ENCODE measurements at regions not wholly inside any gene's neighbourhood (a gene's known extent, or its start where the extent isn't known, plus 50 kb on each side); places are given as distances from the start of the nearest gene placed in this dataset.

DNA sequence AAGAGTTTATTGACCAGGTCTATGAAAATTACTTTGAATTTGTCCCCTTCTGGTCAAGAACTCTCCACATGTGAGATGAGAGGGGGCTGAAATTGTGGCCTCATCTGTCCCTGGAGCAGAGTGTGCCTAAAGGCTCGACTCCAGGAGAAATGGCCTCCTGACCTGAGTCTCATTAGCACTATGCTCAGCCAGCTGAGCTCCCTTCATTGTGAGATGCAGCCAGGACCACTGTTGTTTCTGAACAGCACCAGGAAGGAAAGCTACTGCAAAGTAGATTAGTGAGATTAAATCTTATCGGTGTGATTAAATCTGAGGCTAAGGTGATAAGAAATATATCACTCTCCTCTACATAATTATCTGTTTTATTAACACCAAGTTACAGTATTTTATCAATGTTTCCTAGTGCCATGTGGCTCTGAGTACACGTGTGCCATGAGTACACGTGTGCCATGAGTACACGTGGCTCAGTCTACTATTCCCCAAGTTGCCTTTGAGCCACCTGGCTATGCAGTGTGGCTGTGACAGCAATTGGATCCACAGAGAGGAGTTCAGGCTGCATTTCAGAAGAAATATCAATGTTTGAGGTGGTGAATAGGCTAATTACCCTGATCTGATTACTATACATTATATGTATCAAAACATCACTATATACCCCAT, 126.9 kb downstream of the IPMK start:
- in situ Hi-C loops (cut with MboI; ENCODE audit: low sequenced_read_pairs) = no loop called here

DNA sequence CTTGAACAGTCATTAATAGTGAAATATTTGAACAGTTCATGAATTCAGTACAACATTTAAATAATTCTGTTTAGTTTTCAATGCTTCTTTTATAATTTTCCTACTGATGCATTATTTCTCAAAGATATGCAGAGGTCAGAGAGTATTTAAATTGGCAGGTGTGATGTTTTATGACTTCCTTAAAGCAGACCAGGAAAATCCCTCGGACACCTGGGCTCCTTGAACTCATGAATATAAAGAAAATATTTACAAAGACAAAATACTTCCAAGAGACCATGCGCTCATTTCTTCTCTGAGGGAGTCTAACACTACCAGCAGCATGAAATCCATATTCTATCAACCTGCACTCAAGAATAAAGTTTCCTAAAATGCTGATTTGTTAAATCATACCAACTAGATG, 127.6 kb downstream of the IPMK start:
- in situ Hi-C loops (cut with MboI; ENCODE audit: low sequenced_read_pairs) = no loop called here

DNA sequence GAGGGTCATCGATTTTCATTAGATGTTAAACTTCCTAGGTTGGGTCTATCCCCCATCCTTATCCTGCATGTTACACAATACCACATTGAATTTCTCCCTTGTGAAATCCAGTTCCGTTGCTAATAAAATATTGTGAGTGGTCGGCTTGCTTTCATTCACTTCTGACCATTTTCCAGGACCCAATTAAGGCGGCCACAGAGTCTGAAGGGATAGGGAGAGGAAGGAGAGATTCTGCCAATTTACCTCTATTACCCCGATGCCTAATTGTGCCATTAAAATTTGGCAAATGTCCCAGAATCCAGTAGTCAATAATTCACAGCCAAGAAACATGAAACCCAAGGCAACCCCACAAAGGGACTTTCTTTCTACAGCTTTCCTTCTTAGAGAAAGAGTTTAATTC, 129.9 kb downstream of the IPMK start:
- in situ Hi-C loops (cut with MboI; ENCODE audit: low sequenced_read_pairs) = no loop called here

DNA sequence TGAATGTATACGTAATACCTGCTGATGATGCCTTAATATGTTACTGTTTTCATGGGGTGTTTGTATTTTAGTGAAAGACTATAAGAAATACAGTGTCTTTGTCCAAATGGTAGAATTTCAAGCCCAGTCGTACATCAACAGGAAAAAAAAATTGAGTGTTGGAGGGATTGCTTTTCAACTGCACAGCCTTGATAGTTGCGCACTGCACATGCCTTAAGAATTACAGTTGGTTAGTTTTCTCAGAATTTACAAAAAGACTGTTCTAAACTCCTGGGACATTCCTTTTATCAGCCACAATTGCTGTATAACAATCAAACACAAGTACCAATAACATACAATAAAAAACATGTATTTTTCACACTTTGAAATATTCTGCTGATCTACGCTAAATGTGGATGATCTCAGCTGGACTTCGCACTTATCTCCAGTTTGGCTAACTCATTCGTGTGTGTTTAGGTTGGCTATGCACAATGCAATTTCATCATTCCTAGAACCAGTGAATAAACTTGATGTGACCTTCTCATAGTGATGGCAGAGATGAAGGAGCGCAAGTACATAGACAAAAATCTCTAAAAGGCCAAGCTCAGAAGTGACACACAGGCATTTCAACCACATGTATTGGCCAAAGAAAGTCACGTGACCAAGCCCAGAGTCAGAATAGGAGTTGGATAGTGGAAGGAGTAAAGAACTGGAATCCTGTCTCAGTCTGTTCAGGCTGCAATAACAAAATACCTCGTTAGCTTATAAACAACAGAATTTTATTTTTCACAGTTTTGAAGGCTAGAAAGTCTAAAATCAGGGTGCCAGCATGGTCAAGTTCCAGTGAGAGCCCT, 152.3 kb downstream of the IPMK start:
- in situ Hi-C loops (cut with MboI; ENCODE audit: low sequenced_read_pairs) = no loop called here

DNA sequence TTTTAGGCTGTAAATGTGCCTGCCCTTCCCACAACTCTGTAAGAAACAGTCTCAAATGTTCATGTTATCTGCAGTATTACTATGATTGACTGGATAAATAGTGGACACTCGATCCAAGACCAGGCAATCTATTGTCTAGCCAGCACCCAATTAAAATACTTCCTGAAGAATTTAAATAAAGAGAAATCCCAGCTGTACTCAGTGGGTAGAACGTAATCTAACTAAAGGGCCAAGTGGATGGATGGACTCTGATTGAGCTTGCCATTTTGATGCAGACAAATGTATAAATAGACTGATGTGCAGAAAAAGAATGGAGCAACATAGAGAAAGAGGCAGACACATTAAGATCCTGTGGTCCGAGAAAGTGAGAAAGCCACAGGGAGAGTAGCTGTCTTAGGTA, 158.0 kb downstream of the IPMK start:
- in situ Hi-C loops (cut with MboI; ENCODE audit: low sequenced_read_pairs) = no loop called here

DNA sequence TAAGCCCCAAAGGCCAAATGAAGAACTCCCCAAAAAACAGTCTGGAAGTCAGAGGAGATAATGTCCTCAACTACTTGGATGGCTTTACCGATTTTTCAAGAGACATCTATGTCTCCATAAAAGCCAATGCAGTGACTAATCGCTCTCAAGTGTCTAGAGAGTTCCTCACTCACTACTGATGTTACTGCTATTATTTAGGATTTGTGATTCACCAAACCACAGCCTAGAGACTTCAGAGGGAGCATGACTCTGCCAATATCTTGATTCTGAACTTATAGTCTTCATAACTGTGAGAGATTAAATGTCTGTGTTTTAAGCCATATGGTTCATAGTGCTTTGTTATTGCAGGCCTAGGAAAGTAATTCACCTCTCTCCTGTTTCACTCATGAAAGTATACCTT, 160.2 kb downstream of the IPMK start:
- in situ Hi-C loops (cut with MboI; ENCODE audit: low sequenced_read_pairs) = no loop called here

DNA sequence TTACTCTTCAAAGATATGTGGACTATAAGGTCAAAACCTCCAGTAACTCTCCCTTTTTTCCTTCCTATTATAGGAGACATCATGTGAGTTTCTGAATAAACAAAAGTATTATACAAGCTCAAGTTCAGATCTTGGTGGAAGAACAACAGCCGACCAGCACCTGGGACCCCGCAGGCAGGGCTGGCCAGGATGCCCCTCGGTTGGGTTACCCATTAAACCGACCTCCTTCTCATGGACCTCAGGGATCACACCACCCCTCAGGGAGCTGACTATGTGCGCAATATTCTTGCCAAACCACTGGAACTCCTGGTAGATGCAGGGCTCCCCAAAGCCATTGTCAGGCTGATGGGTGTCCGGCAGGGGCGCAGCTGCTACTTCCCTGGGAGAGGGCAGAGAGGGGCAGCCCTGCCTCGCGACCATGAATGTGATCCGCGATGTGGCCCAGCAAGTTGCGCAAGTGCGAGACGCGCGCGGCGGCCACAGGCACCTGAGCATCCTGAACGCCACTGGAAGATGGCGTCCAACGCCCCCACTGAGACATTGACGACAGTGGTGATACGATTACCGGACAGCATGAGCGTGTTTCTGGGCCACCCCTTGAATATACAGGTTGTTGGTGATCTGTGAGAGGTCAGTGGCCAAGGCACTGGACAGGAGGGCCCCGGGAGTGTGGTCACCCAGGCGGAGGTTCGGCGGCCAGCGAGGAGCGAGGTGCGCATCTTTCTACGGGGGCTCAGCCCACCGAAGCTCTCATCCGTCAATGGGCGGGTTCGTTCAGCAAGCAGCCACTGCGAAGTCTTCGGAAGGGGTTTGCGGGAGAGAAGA, 161.3 kb downstream of the IPMK start:
- in situ Hi-C loops (cut with MboI; ENCODE audit: low sequenced_read_pairs) = no loop called here

DNA sequence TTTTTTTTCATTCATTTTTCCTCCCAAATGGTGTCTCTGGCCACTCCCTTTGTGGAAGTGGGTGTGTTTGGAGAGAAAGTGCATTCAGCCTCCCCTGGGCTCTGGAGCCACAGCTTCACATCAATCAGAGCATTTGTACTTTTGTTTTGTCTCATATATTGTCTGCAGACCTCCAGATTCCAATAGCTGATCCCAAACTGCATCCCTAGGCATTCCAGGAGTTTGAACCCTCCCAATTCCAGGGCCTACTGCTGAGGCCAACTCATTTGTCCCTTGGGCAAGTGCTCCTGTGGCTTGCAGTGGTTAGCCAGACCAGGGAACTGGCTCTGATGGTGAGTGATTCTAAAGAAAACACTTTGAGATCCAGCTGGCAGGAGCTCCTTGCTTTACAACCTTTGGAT, 163.3 kb downstream of the IPMK start:
- in situ Hi-C loops (cut with MboI; ENCODE audit: low sequenced_read_pairs) = no loop called here

DNA sequence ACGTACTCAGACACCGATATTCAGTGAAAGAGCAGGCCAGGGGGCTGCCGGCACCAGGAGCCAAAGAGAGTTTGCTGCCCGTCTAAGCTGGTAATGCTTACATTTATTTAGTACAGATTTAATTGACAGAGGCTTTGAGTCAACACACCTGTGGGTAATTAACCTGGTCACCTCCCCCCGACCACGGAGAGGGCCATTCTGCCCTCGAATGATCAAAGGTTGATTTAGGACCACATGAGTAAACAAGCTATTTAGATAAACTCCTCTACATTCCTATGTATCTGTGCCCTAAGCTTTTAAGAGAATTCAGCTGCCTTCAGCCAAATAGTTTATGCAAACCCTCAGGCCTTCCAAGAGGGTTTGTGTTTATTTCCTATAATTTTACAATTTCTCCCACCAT, 164.8 kb downstream of the IPMK start:
- in situ Hi-C loops (cut with MboI; ENCODE audit: low sequenced_read_pairs) = no loop called here

DNA sequence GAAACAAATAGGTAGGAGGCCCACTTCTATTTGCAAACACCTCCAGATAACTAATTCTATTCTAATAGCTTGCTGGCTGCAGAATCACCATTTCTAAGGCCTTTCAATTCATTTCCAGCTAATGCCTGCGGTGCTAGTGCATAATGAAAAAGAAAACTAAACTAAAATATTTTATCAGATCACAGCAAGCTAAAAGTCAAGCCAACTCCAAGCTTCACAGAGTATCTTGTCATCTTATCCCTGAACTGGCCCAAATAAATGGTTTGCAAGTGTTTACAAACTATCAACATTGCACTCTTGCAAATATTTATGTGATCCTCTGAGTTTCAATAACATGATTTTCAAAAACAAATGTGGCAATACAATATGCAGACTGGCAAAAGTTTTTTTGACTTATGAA, 166.0 kb downstream of the IPMK start:
- in situ Hi-C loops (cut with MboI; ENCODE audit: low sequenced_read_pairs) = no loop called here

DNA sequence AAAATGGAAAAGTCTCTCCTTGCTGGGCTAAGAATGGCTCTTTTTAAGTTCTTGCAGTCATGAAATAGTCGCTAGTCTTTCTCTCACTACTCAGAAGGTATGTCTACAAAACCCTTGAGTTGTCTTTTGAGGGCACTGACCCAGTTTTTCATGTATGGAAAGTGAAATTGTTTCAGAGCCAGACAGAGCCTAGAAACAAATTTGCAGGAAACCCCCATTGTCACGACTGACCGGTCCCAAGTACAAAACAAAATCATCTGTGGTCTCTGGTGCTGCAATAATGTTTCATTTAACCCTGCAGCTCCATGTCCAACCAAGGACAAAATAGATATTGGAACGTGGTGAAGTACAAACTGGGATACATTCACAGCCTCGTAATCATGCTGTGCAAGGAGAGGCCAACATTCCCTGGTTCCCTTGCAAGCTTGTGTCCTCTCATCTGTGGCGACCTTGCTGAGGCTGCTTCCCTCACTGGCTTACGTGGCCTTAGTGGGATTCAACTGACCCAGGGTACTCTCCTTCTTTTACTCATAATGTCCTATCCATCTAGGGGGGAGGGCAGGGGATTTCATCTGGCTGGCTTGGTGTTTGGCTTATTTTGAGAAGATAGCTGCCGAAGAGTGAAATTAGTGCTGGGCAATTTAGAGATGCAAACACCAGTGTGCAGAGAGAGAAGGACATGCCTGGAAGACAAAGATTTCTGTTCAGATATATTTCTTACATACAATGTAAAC, 172.5 kb downstream of the IPMK start:
- in situ Hi-C loops (cut with MboI; ENCODE audit: low sequenced_read_pairs) = no loop called here

DNA sequence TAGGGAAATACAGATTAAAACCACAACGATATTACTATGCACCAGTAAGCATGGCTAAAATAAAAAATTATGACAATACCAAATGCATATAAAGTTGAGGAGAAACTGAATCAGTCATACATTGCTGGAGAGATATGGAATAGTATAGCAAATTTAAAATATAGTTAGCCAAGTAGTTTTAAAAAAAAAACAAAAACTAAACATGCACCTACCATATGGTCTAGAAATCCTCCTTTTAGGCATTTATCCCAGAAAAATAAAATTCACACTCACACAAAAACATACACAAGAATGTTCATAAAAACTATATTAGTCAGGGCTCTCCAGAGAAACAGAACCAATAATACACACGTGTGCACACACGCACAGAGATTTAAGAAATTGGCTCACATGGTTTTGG, 175.8 kb downstream of the IPMK start:
- in situ Hi-C loops (cut with MboI; ENCODE audit: low sequenced_read_pairs) = no loop called here

DNA sequence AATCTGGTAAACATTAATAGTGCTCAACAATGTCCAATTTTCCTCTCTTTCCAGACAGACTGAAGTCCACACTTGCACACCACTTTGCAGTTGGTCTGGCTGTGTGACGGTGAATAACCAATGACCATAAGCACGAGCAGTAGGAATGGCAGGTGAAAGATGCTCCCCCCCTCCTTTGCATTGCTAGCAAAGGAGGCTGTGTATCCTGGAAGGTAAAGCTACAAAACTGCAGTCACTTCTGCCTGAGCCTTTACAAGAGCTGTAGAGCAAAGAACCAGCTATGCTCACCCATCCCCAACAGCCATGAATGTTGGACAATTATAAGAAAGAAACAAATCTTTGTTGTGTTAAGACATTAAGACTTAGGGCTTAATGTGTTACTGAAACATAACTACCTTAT, 178.0 kb downstream of the IPMK start:
- in situ Hi-C loops (cut with MboI; ENCODE audit: low sequenced_read_pairs) = no loop called here

DNA sequence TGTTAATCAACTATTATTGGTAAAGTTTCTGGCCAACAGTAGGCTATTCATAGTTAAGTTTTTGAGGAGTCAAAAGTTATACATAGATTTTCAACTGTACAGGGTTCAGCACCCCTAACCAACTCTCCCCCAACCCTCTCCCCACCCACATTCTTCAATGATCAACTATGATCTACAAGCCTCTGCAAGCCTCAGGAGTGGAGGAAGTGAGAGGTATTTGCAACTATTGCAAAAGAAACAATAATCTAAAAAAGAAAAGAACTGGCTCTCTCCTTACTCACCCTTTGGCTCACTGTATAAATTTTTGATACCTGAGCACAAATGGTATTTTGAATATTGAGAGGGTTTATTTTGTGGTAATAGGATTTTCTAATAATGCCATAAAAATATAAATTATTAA, 179.8 kb downstream of the IPMK start:
- in situ Hi-C loops (cut with MboI; ENCODE audit: low sequenced_read_pairs) = no loop called here

DNA sequence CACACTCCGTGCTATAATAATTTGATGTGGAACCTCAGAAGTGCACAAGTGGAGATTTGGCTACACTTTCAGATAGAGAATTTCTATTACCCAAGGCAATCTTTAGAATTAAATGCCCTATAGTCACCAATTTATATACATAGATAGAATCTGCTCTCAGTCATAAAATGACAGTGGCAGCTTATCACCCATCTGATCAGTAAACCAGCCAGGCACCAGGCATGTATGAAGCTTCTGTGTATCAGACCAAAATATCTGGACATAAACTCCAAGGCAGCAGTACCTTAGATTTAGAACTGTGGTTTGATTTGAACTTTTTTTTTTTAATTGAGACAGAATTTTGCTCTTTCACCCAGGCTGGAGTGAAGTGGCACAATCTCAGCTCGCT, 180.9 kb downstream of the IPMK start:
- in situ Hi-C loops (cut with MboI; ENCODE audit: low sequenced_read_pairs) = no loop called here

DNA sequence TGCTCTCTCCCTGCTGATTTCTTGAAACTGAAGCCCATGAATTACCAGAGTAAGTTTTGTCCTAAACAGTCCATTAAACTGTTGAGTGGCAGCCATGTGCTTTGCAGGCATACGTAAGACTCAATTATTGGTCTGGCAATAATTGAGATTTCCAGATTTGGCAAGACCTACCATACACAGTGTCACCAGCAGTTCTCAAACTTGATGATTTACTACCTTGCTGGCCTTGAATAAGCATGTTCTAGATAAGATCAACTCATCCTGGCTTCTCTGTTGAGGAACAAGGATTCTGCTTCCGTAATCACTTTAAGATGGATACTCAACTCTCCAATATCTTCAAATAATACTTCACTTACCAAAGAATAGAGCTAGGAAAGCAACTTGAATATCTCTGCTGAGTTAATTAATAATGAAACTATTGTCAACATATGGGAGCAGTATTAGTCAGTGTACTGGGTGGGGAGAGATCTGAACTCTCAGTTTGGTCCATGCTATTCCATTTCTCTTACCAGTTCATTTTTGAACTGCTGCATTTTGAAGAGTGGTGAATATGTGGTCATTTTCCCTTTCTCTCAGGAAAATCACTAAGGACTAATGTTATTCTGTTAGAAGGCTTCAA, 181.4 kb downstream of the IPMK start:
- in situ Hi-C loops (cut with MboI; ENCODE audit: low sequenced_read_pairs) = no loop called here

DNA sequence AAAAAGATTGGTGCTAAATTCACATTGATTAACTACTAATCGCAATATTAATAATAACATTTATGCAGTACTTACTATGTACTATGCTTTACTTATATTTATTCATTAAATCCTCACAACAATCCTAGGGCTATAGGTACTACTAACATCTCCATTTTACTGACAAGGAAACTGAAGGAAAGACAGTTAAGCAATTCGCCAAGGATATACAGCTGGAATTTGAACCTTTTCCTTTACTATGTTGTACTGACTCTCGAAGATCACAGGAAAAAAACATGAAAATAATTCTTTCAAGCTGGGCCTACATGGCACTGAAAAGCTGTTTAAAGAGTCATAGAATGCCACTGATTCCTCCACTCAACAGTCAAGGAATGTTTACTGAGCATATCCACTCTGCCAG, 185.4 kb downstream of the IPMK start:
- in situ Hi-C loops (cut with MboI; ENCODE audit: low sequenced_read_pairs) = no loop called here

DNA sequence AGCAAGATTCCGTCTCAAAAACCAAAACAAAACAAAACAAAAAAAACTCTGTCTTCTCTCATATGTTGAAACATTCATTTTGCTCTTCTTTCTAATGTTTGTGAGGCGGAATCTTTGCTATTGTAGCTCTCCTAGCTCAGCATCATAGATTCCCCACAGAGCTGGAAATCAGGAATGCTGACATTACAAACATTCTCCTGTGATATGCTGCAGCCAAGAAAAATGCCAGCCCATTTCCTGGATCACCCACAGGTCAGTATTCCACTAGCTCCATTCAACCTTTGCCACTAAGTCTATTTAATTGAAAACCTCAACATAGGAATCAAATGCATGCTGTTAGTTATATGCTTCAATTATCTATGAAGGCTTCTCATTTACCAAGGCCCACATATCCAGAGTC, 186.3 kb downstream of the IPMK start:
- in situ Hi-C loops (cut with MboI; ENCODE audit: low sequenced_read_pairs) = no loop called here

DNA sequence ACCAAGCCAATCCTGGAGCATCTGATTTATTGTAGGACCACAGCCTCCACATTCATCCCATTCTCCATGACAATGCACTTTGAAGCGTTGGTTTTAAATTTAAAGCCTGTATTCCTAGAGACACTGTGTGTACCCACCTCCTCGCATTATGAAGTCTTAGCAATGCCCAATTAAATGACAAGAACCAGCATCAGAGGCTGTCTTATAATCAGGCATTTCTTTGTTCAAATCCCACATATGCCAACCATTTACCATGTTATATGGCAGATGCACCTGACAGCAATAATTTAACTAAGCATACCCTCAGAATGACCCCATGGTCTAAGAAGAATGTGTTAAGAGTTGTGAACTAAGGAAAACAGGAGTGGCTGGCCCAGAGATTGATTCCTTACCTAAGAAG, 188.2 kb downstream of the IPMK start:
- in situ Hi-C loops (cut with MboI; ENCODE audit: low sequenced_read_pairs) = no loop called here

DNA sequence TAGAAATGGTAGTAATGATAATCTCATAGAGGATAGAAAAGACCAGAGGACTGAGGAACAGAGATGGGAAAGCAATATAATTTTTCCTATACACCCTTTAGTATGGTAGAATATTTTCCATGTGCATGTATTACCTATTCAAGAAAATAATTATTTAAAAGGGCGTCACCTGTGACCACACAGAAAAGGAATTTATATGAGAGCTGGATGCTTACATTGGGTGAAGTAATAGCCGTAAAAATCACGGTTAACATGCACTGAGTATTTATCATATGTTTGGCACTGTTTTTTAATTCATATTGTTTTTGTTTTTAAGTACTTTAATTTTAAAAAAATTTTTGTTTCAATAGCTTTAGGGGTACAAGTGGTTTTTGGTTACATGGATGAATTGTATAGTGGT, 195.1 kb downstream of the IPMK start:
- in situ Hi-C loops (cut with MboI; ENCODE audit: low sequenced_read_pairs) = no loop called here

DNA sequence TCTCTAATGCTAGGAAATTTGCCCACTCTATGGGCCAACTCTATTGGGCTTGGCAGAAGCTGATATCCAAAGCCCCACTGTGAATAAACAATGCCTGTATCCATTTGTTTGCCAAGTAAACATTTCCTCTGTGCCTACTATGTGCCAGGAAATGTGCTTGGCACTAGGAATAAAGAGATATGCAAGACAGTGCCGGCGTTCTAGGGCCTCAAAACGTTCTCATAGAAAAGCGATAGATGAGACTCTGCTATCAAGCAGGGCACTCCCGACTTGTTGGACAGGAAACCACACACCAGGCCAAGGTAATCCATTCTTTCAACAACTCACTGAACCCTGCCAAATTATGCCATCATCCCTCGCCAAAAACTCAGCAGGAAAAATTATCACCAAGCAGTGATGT, 196.7 kb downstream of the IPMK start:
- in situ Hi-C loops (cut with MboI; ENCODE audit: low sequenced_read_pairs) = no loop called here

Data from HL-60/S4 (cell line).